Kidney (tissue), 13 donors: ENCODE measurements at regions not wholly inside any gene's neighbourhood (a gene's known extent, or its start where the extent isn't known, plus 50 kb on each side); places are given as distances from the start of the nearest gene placed in this dataset.

Experiments
- DNase-seq, 5 donors: peaks; one replicate each; pipeline ENCODE4 v3.0.0-alpha.2; 2013 to 2020
- FAIRE-seq: peaks from 2 replicates; lab custom pipeline; 2012; peaks lifted over from hg19 to GRCh38; lab: Jason Lieb, UNC
- H3K27ac ChIP-seq, 2 donors: one replicate each; pipeline ENCODE4 v1.7.0; 2013; ENCODE audit warnings: low read depth in 2 of 2, low read length in 2 of 2, inconsistent platforms in 1 of 2
- H3K27me3 ChIP-seq: one replicate; pipeline ENCODE4 v1.7.1; 2013; ENCODE audit warnings: low read length, inconsistent platforms; ENCODE audit not compliant: control insufficient read depth, insufficient read depth
- H3K36me3 ChIP-seq, 3 donors: one replicate each; pipeline versions ENCODE4 v1.7.0 to v1.7.1; 2013; ENCODE audit warnings: low read length in 3 of 3, control low read depth in 1 of 3, inconsistent platforms in 1 of 3; ENCODE audit not compliant: insufficient read depth in 3 of 3, control insufficient read depth in 2 of 3
- H3K4me1 ChIP-seq, 3 donors: one replicate each; pipeline versions ENCODE4 v1.7.0 to v1.7.1; 2013; ENCODE audit warnings: low read length in 3 of 3, inconsistent platforms in 1 of 3, low read depth in 1 of 3; ENCODE audit not compliant: control insufficient read depth in 2 of 3, insufficient read depth in 2 of 3
- H3K4me3 ChIP-seq, 3 donors: one replicate each; pipeline versions ENCODE4 v1.7.0 to v1.8.1; 2013; ENCODE audit warnings: low read length in 3 of 3, control low read depth in 1 of 3, inconsistent platforms in 1 of 3
- H3K9ac ChIP-seq, 3 donors: one replicate each; pipeline versions ENCODE4 v1.7.0 to v1.7.1; 2013; ENCODE audit warnings: low read length in 3 of 3, control low read depth in 1 of 3, inconsistent platforms in 1 of 3
- H3K9me3 ChIP-seq, 3 donors: one replicate each; pipeline versions ENCODE4 v1.7.0 to v1.7.1; 2013; ENCODE audit warnings: low read length in 3 of 3, control low read depth in 1 of 3, inconsistent platforms in 1 of 3; ENCODE audit not compliant: control insufficient read depth in 2 of 3, insufficient read depth in 1 of 3
- CTCF ChIP-seq: IDR thresholded peaks from 3 replicates; pipeline ENCODE4 v1.5.1; 2012; ENCODE audit warnings: mild to moderate bottlenecking, moderate library complexity, borderline replicate concordance; ENCODE audit not compliant: insufficient read depth; ENCODE audit errors: extremely low read depth
- intact Hi-C: fragments of 100-400 bp; cut with DNase I; formaldehyde crosslinking; loops from one replicate; pipeline ENCODE4 v1.11.1; 2022
- donor health status: control.
- donor health status: control.
- donor health status: control.
- donor health status: control.
- donor health status: control.
- donor health status: DM: yes; HTN: yes; CAD: no.
- donor health status: Normal renal cell carcinoma (clear cell type).

GRCh38 chr18:45361125-45361851 is 254.0 kb upstream of the SLC14A2 start:
- H3K9me3 ChIP-seq = no peaks in the 10 kb centered on the region
- H3K4me1 ChIP-seq = peaks cover 0 to 2% (median 0%) of the 10 kb centered on the region in 3 donors
- no peak overlapping the region for H3K9ac ChIP-seq
- H3K27ac ChIP-seq = no peak overlapping the region
- no peaks in the 10 kb centered on the region for H3K36me3 ChIP-seq
- FAIRE-seq (no peak), DNase-seq (peak in 3 of 5 donors; percentile 21 to 55 (median 54))
- H3K27me3 ChIP-seq = no peaks in the 10 kb centered on the region
- no peak overlapping the region for H3K4me3 ChIP-seq
- intact Hi-C loops = no loop called here
- no peak for TF ChIP-seq CTCF

GRCh38 chr18:45363196-45363595 is 252.1 kb upstream of the SLC14A2 start:
- no peak for DNase-seq
- Histone ChIP-seq H3K9ac (no peak overlapping the region), H3K4me3 (no peak overlapping the region), H3K27ac (no peak overlapping the region), H3K4me1 (peaks cover 0 to 2% (median 0%) of the 10 kb centered on the region in 3 donors), H3K36me3 (no peaks in the 10 kb centered on the region), H3K27me3 (no peaks in the 10 kb centered on the region), H3K9me3 (no peaks in the 10 kb centered on the region)
- FAIRE-seq = no peak
- no peak for TF ChIP-seq CTCF
- intact Hi-C loops = no loop called here

- no peaks in the 10 kb centered on the region for H3K36me3 ChIP-seq
- intact Hi-C loops = no loop called here
- no peak overlapping the region for H3K9ac ChIP-seq
- H3K9me3 ChIP-seq = no peaks in the 10 kb centered on the region
- TF ChIP-seq CTCF = no peak
- no peaks in the 10 kb centered on the region for H3K27me3 ChIP-seq
- no peak overlapping the region for H3K4me3 ChIP-seq
- H3K27ac ChIP-seq = no peak overlapping the region
- H3K4me1 ChIP-seq = no peaks in the 10 kb centered on the region
- no peak for FAIRE-seq
- DNase-seq = no peak
Observed at GRCh38 chr18:45365835-45366234, 249.4 kb upstream of the SLC14A2 start.
